OCI-LY3 (cell line): ENCODE measurements at regions not wholly inside any gene's neighbourhood (a gene's known extent, or its start where the extent isn't known, plus 50 kb on each side); places are given as distances from the start of the nearest gene placed in this dataset.

Experiments used
- H2AFZ ChIP-seq: fragments of 200-600, 300-600 bp; shearing (Covaris generic); 2 replicates; pipeline ENCODE4 v1.6.0; 2014; ENCODE audit warnings: antibody characterized with exemption, low read depth, low read length
- H3K27ac ChIP-seq: fragments of 200-600, 300-600 bp; sonication (generic); 2 replicates; pipeline ENCODE4 v1.5.1; 2014; ENCODE audit warnings: mild to moderate bottlenecking, low read length, moderate library complexity, mixed read lengths
- H3K27me3 ChIP-seq: fragments of 200-600, 300-600 bp; sonication (generic); 2 replicates; pipeline ENCODE4 v1.6.1; 2014; ENCODE audit warnings: low read depth, low read length, mixed read lengths
- H3K36me3 ChIP-seq: fragments of 200-600, 300-600 bp; sonication (generic); replicated peaks from 2 replicates; pipeline ENCODE3; 2014; ENCODE audit warnings: low read depth, low read length, mixed read lengths
- H3K4me1 ChIP-seq: fragments of 300-600, 200-600 bp; sonication (generic); 2 replicates; pipeline ENCODE4 v1.6.1; 2014; ENCODE audit warnings: low read length, mixed read lengths
- H3K4me2 ChIP-seq: fragments of 200-600, 300-600 bp; sonication (generic); 2 replicates; pipeline ENCODE4 v1.6.1; 2014; ENCODE audit warnings: low read length, mixed read lengths
- H3K4me3 ChIP-seq: fragments of 300-600, 200-600 bp; sonication (generic); 2 replicates; pipeline ENCODE4 v1.5.1; 2014; ENCODE audit warnings: antibody characterized with exemption, mild to moderate bottlenecking, low read length, moderate library complexity
- H3K79me2 ChIP-seq: fragments of 300-600, 200-600 bp; shearing (Covaris generic); 2 replicates; pipeline ENCODE4 v1.6.1; 2014; ENCODE audit warnings: mild to moderate bottlenecking, low read length, mixed read lengths
- H3K9ac ChIP-seq: fragments of 300-600, 200-600 bp; shearing (Covaris generic); 2 replicates; pipeline ENCODE4 v1.6.0; 2014; ENCODE audit warnings: mild to moderate bottlenecking, low read length, moderate library complexity
- H3K9me3 ChIP-seq: fragments of 200-600, 300-600 bp; shearing (Covaris generic); 2 replicates; pipeline ENCODE4 v1.6.1; 2014; ENCODE audit warnings: low read length, mixed read lengths; ENCODE audit not compliant: insufficient read depth
- H4K20me1 ChIP-seq: fragments of 200-600, 300-600 bp; sonication (generic); 2 replicates; pipeline ENCODE4 v1.6.1; 2016; ENCODE audit warnings: low read length, mixed read lengths; ENCODE audit not compliant: insufficient read depth
- EZH2phosphoT487 ChIP-seq: fragments of 200-600 bp; shearing (Covaris generic); IDR thresholded peaks from 2 replicates; pipeline ENCODE4 v1.6.1; 2018; ENCODE audit warnings: antibody characterized with exemption, mixed run types, low read depth
- TF ChIP-seq, protein P1 (sequence below): fragments of 200-600, 300-600 bp; sonication (generic); IDR thresholded peaks from 2 replicates; pipeline ENCODE4 v1.5.1; 2014; ENCODE audit warnings: antibody characterized with exemption, low read length, low read depth

DNA sequence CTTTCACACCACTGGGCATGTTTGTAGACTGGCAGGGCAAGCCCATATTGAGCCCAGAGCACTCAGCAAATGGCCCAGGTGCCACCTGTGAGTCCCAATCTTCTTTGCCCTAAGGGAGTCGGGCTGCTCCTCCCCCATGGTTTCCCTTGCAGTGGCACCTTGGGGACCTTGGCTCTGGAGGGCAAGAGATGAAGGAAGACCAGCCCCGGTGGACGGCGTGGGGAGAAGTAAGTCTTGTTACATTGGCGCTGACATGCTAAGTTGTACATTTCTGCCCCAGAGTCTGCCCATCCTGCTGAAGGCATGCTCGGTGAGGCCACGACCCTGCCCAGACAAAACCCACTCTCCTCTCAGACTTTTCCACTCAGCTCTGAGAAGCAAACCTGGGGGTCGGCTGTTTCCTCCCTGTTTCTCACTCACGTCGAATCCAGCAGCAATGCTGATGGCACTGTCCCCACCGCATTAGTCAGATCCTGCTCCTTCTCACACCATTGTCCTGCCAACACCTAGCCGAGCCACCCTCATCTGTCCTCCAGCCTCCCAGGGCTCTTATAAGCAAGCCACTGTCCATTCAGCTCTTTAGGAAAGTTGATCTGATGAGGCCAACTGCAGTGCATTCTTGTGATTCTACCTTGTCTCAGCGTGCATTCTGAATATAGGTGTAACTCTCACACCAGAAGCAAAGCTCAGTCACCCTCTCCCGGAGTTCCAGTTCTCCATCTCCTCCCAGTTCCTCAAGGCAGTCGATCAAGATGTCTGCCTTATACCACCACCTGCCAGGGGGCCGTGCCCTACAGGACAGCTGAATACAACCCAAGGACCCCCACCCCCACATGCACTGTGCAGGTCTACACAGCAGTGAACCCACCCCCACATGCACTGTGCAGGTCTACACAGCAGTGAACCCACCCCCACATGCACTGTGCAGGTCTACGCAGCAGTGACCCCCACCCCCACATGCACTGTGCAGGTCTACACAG lies 827.1 kb downstream of the TBC1D22A start:
- no peak overlapping the region for H2AFZ ChIP-seq
- H4K20me1 ChIP-seq: no peaks in the 10 kb centered on the region
- H3K4me3 ChIP-seq: no peak overlapping the region
- H3K79me2 ChIP-seq: no peaks in the 10 kb centered on the region
- no peaks in the 10 kb centered on the region for H3K36me3 ChIP-seq
- H3K27ac ChIP-seq: no peak overlapping the region
- no peak overlapping the region for H3K9ac ChIP-seq
- no peak for TF ChIP-seq EZH2phosphoT487
- no peaks in the 10 kb centered on the region for H3K27me3 ChIP-seq
- no peaks in the 10 kb centered on the region for H3K4me1 ChIP-seq
- H3K4me2 ChIP-seq: no peak overlapping the region
- no peaks in the 10 kb centered on the region for H3K9me3 ChIP-seq

DNA sequence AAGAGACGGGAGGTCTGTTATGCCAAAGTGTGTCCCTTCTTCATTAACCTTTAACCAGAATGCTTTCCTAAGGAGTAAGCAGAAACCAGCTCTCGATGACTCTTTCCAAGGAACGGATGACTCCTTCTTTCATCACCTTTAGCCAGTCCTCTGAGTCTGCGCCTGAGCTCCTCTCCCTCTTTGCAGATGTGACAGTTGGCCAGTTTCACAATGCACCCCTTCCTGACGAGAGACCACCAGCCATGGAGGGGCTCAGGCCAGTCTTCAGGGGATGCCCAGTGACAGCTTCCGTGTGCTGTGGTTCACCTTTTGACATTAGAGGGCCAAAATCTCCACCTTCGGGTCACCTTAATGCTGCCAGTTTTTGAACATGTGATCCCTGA lies 826.1 kb downstream of the TBC1D22A start:
- H3K4me1 ChIP-seq: no peaks in the 10 kb centered on the region
- no peak overlapping the region for H2AFZ ChIP-seq
- H3K4me3 ChIP-seq: no peak overlapping the region
- no peaks in the 10 kb centered on the region for H3K27me3 ChIP-seq
- peaks cover 8% of the 10 kb centered on the region for H3K9me3 ChIP-seq
- TF ChIP-seq EZH2phosphoT487: no peak
- TF ChIP-seq, protein P1, sequence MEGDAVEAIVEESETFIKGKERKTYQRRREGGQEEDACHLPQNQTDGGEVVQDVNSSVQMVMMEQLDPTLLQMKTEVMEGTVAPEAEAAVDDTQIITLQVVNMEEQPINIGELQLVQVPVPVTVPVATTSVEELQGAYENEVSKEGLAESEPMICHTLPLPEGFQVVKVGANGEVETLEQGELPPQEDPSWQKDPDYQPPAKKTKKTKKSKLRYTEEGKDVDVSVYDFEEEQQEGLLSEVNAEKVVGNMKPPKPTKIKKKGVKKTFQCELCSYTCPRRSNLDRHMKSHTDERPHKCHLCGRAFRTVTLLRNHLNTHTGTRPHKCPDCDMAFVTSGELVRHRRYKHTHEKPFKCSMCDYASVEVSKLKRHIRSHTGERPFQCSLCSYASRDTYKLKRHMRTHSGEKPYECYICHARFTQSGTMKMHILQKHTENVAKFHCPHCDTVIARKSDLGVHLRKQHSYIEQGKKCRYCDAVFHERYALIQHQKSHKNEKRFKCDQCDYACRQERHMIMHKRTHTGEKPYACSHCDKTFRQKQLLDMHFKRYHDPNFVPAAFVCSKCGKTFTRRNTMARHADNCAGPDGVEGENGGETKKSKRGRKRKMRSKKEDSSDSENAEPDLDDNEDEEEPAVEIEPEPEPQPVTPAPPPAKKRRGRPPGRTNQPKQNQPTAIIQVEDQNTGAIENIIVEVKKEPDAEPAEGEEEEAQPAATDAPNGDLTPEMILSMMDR: no peak
- no peaks in the 10 kb centered on the region for H3K36me3 ChIP-seq
- no peak overlapping the region for H3K9ac ChIP-seq
- H3K4me2 ChIP-seq: no peak overlapping the region
- no peaks in the 10 kb centered on the region for H4K20me1 ChIP-seq
- no peaks in the 10 kb centered on the region for H3K79me2 ChIP-seq
- no peak overlapping the region for H3K27ac ChIP-seq

DNA sequence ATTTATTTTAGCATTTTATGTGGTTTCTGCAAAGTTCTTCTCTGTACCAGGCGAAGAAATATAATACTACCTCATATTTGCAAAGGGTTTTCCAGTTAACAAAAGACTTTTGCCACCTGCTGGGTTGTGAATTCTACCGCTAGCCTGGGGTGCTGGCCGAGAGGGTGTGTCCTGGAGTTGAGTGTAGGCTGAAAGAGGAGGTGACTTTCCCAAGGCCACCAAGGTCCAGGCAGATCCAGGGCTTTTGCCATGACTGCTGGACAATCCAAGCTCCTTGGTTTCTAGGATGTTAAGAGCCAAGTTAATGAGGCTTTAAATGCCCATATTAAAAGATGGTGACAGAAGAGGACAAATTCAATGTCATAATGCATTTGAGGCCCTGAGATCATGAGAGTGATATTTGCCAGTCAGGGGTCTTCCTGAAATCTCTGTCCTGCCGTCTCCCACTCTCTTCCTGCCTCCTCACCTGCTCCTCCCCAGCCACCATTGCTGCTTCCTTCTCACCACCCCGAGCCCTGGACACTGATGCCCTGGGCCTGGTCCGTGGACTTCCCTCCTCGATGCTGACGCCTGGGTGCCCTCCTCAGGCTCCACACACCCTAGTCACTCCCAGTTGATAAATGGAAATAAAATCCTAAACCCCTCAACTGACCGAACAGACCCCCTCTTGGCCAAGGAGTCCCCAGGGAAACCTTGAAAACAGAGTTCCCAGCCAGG lies 825.6 kb downstream of the TBC1D22A start:
- H3K36me3 ChIP-seq: no peaks in the 10 kb centered on the region
- H3K4me1 ChIP-seq: no peaks in the 10 kb centered on the region
- peaks cover 8% of the 10 kb centered on the region for H3K9me3 ChIP-seq
- H2AFZ ChIP-seq: no peak overlapping the region
- H3K4me3 ChIP-seq: no peak overlapping the region
- no peak overlapping the region for H3K4me2 ChIP-seq
- TF ChIP-seq, protein P1: no peak
- no peak for TF ChIP-seq EZH2phosphoT487
- H4K20me1 ChIP-seq: no peaks in the 10 kb centered on the region
- no peaks in the 10 kb centered on the region for H3K79me2 ChIP-seq
- H3K27me3 ChIP-seq: no peaks in the 10 kb centered on the region
- no peak overlapping the region for H3K9ac ChIP-seq
- no peak overlapping the region for H3K27ac ChIP-seq

DNA sequence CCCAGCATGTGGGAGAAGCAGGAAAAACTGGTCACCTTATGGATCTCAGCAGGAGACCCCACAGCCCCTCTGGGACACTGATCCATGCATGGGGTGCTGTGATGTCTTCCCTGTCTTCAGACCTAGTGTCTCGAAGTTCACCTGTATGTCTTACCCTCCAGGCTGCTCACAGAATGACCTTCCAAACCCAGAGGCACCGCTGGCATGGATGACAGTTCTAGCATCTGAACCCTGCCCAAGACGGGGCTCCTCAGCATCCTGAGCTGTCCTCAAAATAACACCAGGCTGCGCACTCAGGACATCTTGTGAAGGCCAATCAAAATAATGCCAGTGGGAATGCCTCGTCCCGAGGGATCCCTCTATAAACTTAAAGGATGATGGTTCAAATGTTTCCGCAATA lies 824.9 kb downstream of the TBC1D22A start:
- H2AFZ ChIP-seq: no peak overlapping the region
- no peaks in the 10 kb centered on the region for H3K27me3 ChIP-seq
- H3K27ac ChIP-seq: no peak overlapping the region
- H4K20me1 ChIP-seq: no peaks in the 10 kb centered on the region
- H3K4me1 ChIP-seq: no peaks in the 10 kb centered on the region
- H3K4me3 ChIP-seq: no peak overlapping the region
- no peak overlapping the region for H3K4me2 ChIP-seq
- H3K9ac ChIP-seq: no peak overlapping the region
- H3K9me3 ChIP-seq: peaks cover 8% of the 10 kb centered on the region
- H3K36me3 ChIP-seq: no peaks in the 10 kb centered on the region
- H3K79me2 ChIP-seq: no peaks in the 10 kb centered on the region
- TF ChIP-seq, protein P1: no peak
- TF ChIP-seq EZH2phosphoT487: no peak
